ENCODE measurements at regions not wholly inside any gene's neighbourhood (a gene's known extent, or its start where the extent isn't known, plus 50 kb on each side); places are given as distances from the start of the nearest gene placed in this dataset.

GRCh38 chr17:34825102-34825501 is 136.2 kb downstream of the CCT6B start:
- TF ChIP-seq POLR2A (IDR thresholded peaks at IDR 0.05) (no peak), CTCF (IDR thresholded peaks at IDR 0.05) (no peak)

Measured in vagina (tissue), 2 donors.